ENCODE measurements at regions not wholly inside any gene's neighbourhood (a gene's known extent, or its start where the extent isn't known, plus 50 kb on each side); places are given as distances from the start of the nearest gene placed in this dataset.
A peak's percentile ranks its signal among the peaks of the same experiment; 100 is the strongest.

GRCh38 chr10:124213471-124213870 lies 120.1 kb upstream of the CHST15 start:
- Histone ChIP-seq H3K36me3 (ENCODE audit: control insufficient read depth in 2 of 3, insufficient read depth in 3 of 3, low read length in 3 of 3) (no peaks in the 10 kb centered on the region), H3K4me1 (ENCODE audit: control insufficient read depth in 2 of 3, insufficient read depth in 2 of 3, low read depth in 1 of 3, low read length in 3 of 3) (no peaks in the 10 kb centered on the region), H3K27ac (ENCODE audit: low read depth in 2 of 2, low read length in 2 of 2) (no peak overlapping the region), H3K9ac (ENCODE audit: low read length in 3 of 3) (no peak overlapping the region), H3K4me3 (ENCODE audit: low read length in 3 of 3) (no peak overlapping the region), H3K27me3 (ENCODE audit: control insufficient read depth, insufficient read depth, low read length) (no peaks in the 10 kb centered on the region), H3K9me3 (ENCODE audit: control insufficient read depth in 2 of 3, insufficient read depth in 1 of 3, low read length in 3 of 3) (peaks cover 0 to 5% (median 2%) of the 10 kb centered on the region in 3 donors)
- no peak for FAIRE-seq
- TF ChIP-seq CTCF (IDR thresholded peaks at IDR 0.05; ENCODE audit: borderline replicate concordance, extremely low read depth, insufficient read depth), result no peak
- DNase-seq, result peak in 1 of 5 donors; percentile 24
- intact Hi-C loops (cut with DNase I), result no loop called here

GRCh38 chr10:124212702-124213101 lies 119.3 kb upstream of the CHST15 start:
- intact Hi-C loops (cut with DNase I), result no loop called here
- DNase-seq (peak in 1 of 5 donors; percentile 13), FAIRE-seq (no peak)
- H3K36me3 ChIP-seq (ENCODE audit: control insufficient read depth in 2 of 3, insufficient read depth in 3 of 3, low read length in 3 of 3), result no peaks in the 10 kb centered on the region
- no peaks in the 10 kb centered on the region for H3K4me1 ChIP-seq (ENCODE audit: control insufficient read depth in 2 of 3, insufficient read depth in 2 of 3, low read depth in 1 of 3, low read length in 3 of 3)
- no peak for TF ChIP-seq CTCF (IDR thresholded peaks at IDR 0.05; ENCODE audit: borderline replicate concordance, extremely low read depth, insufficient read depth)
- no peak overlapping the region for H3K4me3 ChIP-seq (ENCODE audit: low read length in 3 of 3)
- H3K27ac ChIP-seq (ENCODE audit: low read depth in 2 of 2, low read length in 2 of 2), result no peak overlapping the region
- H3K9ac ChIP-seq (ENCODE audit: low read length in 3 of 3), result no peak overlapping the region
- H3K9me3 ChIP-seq (ENCODE audit: control insufficient read depth in 2 of 3, insufficient read depth in 1 of 3, low read length in 3 of 3), result peaks cover 0 to 5% (median 2%) of the 10 kb centered on the region in 3 donors
- H3K27me3 ChIP-seq (ENCODE audit: control insufficient read depth, insufficient read depth, low read length), result no peaks in the 10 kb centered on the region

- Histone ChIP-seq H3K27ac (ENCODE audit: low read depth in 2 of 2, low read length in 2 of 2) (no peak overlapping the region), H3K9me3 (ENCODE audit: control insufficient read depth in 2 of 3, insufficient read depth in 1 of 3, low read length in 3 of 3) (peaks cover 0 to 5% (median 2%) of the 10 kb centered on the region in 3 donors), H3K4me1 (ENCODE audit: control insufficient read depth in 2 of 3, insufficient read depth in 2 of 3, low read depth in 1 of 3, low read length in 3 of 3) (no peaks in the 10 kb centered on the region), H3K27me3 (ENCODE audit: control insufficient read depth, insufficient read depth, low read length) (no peaks in the 10 kb centered on the region), H3K9ac (ENCODE audit: low read length in 3 of 3) (no peak overlapping the region), H3K36me3 (ENCODE audit: control insufficient read depth in 2 of 3, insufficient read depth in 3 of 3, low read length in 3 of 3) (no peaks in the 10 kb centered on the region), H3K4me3 (ENCODE audit: low read length in 3 of 3) (no peak overlapping the region)
- no peak for DNase-seq
- intact Hi-C loops (cut with DNase I), result no loop called here
- no peak for TF ChIP-seq CTCF (IDR thresholded peaks at IDR 0.05; ENCODE audit: borderline replicate concordance, extremely low read depth, insufficient read depth)
- no peak for FAIRE-seq
Measured at GRCh38 chr10:124211921-124212320, 118.5 kb upstream of the CHST15 start.

- intact Hi-C loops (cut with DNase I), result no loop called here
- Histone ChIP-seq H3K9ac (ENCODE audit: low read length in 3 of 3) (no peak overlapping the region), H3K9me3 (ENCODE audit: control insufficient read depth in 2 of 3, insufficient read depth in 1 of 3, low read length in 3 of 3) (peaks cover 0 to 5% (median 2%) of the 10 kb centered on the region in 3 donors), H3K27me3 (ENCODE audit: control insufficient read depth, insufficient read depth, low read length) (no peaks in the 10 kb centered on the region), H3K4me3 (ENCODE audit: low read length in 3 of 3) (no peak overlapping the region), H3K27ac (ENCODE audit: low read depth in 2 of 2, low read length in 2 of 2) (no peak overlapping the region), H3K4me1 (ENCODE audit: control insufficient read depth in 2 of 3, insufficient read depth in 2 of 3, low read depth in 1 of 3, low read length in 3 of 3) (no peaks in the 10 kb centered on the region), H3K36me3 (ENCODE audit: control insufficient read depth in 2 of 3, insufficient read depth in 3 of 3, low read length in 3 of 3) (no peaks in the 10 kb centered on the region)
- no peak for TF ChIP-seq CTCF (IDR thresholded peaks at IDR 0.05; ENCODE audit: borderline replicate concordance, extremely low read depth, insufficient read depth)
- FAIRE-seq (no peak), DNase-seq (peak in 1 of 5 donors; percentile 3)
Measured at GRCh38 chr10:124210263-124210662, 116.9 kb upstream of the CHST15 start.

All from kidney (tissue), 13 donors.